Mammary epithelial cell (primary cell): ENCODE measurements at regions not wholly inside any gene's neighbourhood (a gene's known extent, or its start where the extent isn't known, plus 50 kb on each side); places are given as distances from the start of the nearest gene placed in this dataset.

Experiments used
- CTCF ChIP-seq, 2 donors: IDR thresholded peaks in 1 of 2; conservative IDR thresholded peaks in 1 of 2; 2 replicates each; pipeline ENCODE4 v1.5.1; 2011 to 2012; ENCODE audit warnings: inconsistent platforms in 2 of 2, low read length in 2 of 2, mild to moderate bottlenecking in 2 of 2, control low read depth in 1 of 2, low read depth in 1 of 2; ENCODE audit not compliant: insufficient read depth in 1 of 2; ENCODE audit errors: extremely low read depth in 1 of 2
- EZH2 ChIP-seq: IDR thresholded peaks from 2 replicates; pipeline ENCODE4 v1.6.1; 2012; ENCODE audit warnings: low read length, inconsistent platforms, borderline replicate concordance

DNA sequence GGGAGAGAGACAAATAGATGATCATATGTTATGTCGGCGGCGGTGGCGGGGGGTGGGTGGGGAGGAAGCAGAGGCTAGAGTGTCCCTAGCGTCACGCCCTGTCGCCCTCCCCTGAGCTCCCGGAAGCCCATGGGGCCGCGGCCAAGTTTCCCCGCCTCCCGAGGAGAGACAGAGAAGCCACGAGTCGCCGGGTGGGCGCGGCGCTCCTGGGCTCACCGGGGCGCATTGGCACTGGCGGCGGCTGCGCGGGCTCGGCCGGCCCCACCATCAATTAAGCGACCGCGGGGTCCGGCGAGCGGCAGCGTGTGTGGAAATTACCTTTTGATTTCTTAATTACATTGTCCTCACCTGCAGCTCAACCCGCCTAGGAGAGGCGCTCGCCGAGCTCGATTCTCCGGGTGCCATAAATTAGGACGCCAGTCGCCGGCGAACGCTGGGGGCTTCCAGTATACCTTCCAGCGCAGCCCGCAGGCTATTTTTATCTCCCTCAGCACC is 119.9 kb upstream of the LHX5 start:
- TF ChIP-seq CTCF (conservative IDR thresholded peaks at IDR 0.05 in 1 of 2, IDR thresholded peaks at IDR 0.05 in 1 of 2; ENCODE audit: extremely low read depth in 1 of 2, insufficient read depth in 1 of 2, low read depth in 1 of 2, low read length in 2 of 2), result no peak
- TF ChIP-seq EZH2, result no peak
